WERI-Rb-1 (cell line): ENCODE measurements at regions not wholly inside any gene's neighbourhood (a gene's known extent, or its start where the extent isn't known, plus 50 kb on each side); places are given as distances from the start of the nearest gene placed in this dataset.

ENCODE experiments used
- DNase-seq: peaks from one replicate; pipeline ENCODE4 v3.0.0-alpha.2; 2020
- H3K27ac ChIP-seq: fragments of 250-450 bp; sonication (Bioruptor Pico); 2 replicates; pipeline ENCODE4 v1.5.1; 2020; ENCODE audit warnings: mild to moderate bottlenecking, moderate library complexity
- H3K27me3 ChIP-seq: fragments of 250-450 bp; sonication (Bioruptor Pico); 2 replicates; pipeline ENCODE4 v1.5.1; 2021; ENCODE audit warnings: mild to moderate bottlenecking, low read depth, moderate library complexity; ENCODE audit not compliant: insufficient read depth, severe bottlenecking
- H3K36me3 ChIP-seq: fragments of 250-450 bp; sonication (Bioruptor Pico); 2 replicates; pipeline ENCODE4 v1.5.1; 2020; ENCODE audit warnings: mild to moderate bottlenecking, moderate library complexity
- H3K4me3 ChIP-seq: 2 replicates; pipeline ENCODE4 v1.5.1; 2011; ENCODE audit warnings: low read depth, mild to moderate bottlenecking, control low read depth, low read length
- H3K9me3 ChIP-seq: fragments of 250-450 bp; sonication (Bioruptor Pico); 2 replicates; pipeline ENCODE4 v1.5.1; 2021; ENCODE audit warnings: mild to moderate bottlenecking, moderate library complexity; ENCODE audit not compliant: severe bottlenecking
- TF ChIP-seq, protein P1 (sequence below): IDR thresholded peaks from 2 replicates; pipeline ENCODE4 v1.5.1; 2011; ENCODE audit warnings: low read depth, mild to moderate bottlenecking, control low read depth, inconsistent platforms, low read length

- TF ChIP-seq, protein P1, sequence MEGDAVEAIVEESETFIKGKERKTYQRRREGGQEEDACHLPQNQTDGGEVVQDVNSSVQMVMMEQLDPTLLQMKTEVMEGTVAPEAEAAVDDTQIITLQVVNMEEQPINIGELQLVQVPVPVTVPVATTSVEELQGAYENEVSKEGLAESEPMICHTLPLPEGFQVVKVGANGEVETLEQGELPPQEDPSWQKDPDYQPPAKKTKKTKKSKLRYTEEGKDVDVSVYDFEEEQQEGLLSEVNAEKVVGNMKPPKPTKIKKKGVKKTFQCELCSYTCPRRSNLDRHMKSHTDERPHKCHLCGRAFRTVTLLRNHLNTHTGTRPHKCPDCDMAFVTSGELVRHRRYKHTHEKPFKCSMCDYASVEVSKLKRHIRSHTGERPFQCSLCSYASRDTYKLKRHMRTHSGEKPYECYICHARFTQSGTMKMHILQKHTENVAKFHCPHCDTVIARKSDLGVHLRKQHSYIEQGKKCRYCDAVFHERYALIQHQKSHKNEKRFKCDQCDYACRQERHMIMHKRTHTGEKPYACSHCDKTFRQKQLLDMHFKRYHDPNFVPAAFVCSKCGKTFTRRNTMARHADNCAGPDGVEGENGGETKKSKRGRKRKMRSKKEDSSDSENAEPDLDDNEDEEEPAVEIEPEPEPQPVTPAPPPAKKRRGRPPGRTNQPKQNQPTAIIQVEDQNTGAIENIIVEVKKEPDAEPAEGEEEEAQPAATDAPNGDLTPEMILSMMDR, result no peak
- DNase-seq, result no peak
- Histone ChIP-seq H3K36me3 (no peaks in the 10 kb centered on the region), H3K27me3 (no peaks in the 10 kb centered on the region), H3K4me3 (no peak overlapping the region), H3K9me3 (no peaks in the 10 kb centered on the region), H3K27ac (no peak overlapping the region)
Observed at GRCh38 chr12:96099421-96099820, 64.0 kb upstream of the LTA4H start.

DNA sequence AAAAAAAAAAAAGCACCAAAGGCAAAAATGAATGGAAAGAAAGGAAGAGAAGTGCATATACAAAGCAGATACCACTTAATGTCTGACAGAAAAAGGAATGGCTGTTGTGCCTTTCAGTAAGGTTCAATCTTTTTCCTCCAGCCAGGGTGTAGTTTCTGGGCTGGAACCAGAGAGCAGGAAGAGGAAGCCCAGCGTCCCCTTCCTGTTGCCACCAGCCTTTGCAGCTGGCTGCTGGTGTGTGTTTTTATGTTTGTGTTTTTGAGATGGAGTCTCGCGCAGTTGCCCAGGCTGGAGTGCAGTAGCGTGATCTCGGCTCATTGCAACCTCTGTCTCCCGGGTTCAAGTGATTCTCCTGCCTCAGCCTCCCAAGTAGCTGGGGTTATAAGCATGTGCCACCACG is 64.6 kb upstream of the LTA4H start:
- TF ChIP-seq, protein P1, result no peak
- no peak for DNase-seq
- Histone ChIP-seq H3K27me3 (no peaks in the 10 kb centered on the region), H3K36me3 (no peaks in the 10 kb centered on the region), H3K9me3 (no peaks in the 10 kb centered on the region), H3K27ac (no peak overlapping the region), H3K4me3 (no peak overlapping the region)

- Histone ChIP-seq H3K27ac (no peak overlapping the region), H3K27me3 (no peaks in the 10 kb centered on the region), H3K4me3 (no peak overlapping the region), H3K36me3 (no peaks in the 10 kb centered on the region), H3K9me3 (no peaks in the 10 kb centered on the region)
- TF ChIP-seq, protein P1, result no peak
- no peak for DNase-seq
Observed at GRCh38 chr12:96101806-96102205, 66.4 kb upstream of the LTA4H start.

DNA sequence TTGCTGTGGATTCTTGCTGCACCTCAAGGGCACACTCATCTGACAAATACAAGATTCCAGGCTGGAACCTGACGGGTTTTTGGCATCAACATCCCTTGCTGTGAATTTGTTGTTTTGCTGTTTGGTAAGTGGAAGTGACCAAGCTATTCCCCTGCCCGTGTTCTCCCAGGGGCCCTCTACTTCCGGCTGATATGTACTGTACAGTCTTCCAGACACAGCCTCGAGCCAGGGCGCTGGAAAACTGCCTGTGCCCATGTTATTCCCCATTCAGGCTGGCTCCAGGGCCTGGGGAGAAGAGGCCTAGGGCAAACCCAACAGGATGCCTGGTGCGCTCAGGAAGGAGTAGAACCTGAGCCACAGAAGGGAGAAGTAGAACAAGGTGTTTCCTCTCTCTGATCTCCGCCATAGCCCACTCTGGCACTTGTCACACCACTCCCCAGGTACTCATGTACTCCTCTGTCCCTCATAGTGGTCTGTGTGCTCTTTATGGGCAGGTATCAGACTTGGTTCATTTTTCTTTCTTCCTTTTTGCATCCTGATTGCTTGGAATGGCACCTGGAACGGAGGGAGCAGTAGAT is 67.8 kb upstream of the LTA4H start:
- Histone ChIP-seq H3K9me3 (no peaks in the 10 kb centered on the region), H3K36me3 (no peaks in the 10 kb centered on the region), H3K4me3 (no peak overlapping the region), H3K27me3 (no peaks in the 10 kb centered on the region), H3K27ac (no peak overlapping the region)
- no peak for DNase-seq
- TF ChIP-seq, protein P1, result no peak

- peak overlapping the region; percentile 39; the same call in 1 of the 2 replicates for H3K27ac ChIP-seq
- no peak overlapping the region for H3K4me3 ChIP-seq
- H3K27me3 ChIP-seq, result no peaks in the 10 kb centered on the region
- H3K9me3 ChIP-seq, result no peaks in the 10 kb centered on the region
- TF ChIP-seq, protein P1, result no peak
- no peaks in the 10 kb centered on the region for H3K36me3 ChIP-seq
- DNase-seq, result peak; percentile 39
Observed at GRCh38 chr12:96104566-96104965, 69.2 kb upstream of the LTA4H start.

DNA sequence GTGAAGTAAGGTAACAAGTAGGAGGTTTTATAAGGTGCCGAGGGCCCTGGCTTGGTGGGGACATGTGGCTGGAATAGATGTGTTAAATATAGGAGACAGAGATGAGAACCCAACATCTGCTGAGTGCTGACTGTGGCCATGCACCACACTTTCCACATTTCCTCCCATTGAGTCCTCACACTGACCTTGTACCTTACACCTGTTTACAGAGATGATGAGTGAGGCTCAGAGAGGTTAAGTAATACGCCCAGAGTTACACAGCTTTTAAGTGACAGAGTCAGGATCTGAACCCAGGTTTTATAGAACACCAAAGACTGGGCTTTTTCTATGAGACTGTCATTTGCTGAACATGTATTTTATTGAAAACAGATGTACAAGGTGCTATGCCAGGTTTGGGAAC is 70.8 kb upstream of the LTA4H start:
- no peak overlapping the region for H3K4me3 ChIP-seq
- DNase-seq, result no peak
- H3K9me3 ChIP-seq, result no peaks in the 10 kb centered on the region
- TF ChIP-seq, protein P1, result no peak
- H3K27ac ChIP-seq, result no peak overlapping the region
- H3K36me3 ChIP-seq, result no peaks in the 10 kb centered on the region
- H3K27me3 ChIP-seq, result no peaks in the 10 kb centered on the region
